ENCODE measurements at regions not wholly inside any gene's neighbourhood (a gene's known extent, or its start where the extent isn't known, plus 50 kb on each side); places are given as distances from the start of the nearest gene placed in this dataset.
"Not testable (repeated sequence)": the region's sequence is repeated elsewhere in the genome, so short reads cannot be mapped to it uniquely, and the experiment has no call there.

DNA sequence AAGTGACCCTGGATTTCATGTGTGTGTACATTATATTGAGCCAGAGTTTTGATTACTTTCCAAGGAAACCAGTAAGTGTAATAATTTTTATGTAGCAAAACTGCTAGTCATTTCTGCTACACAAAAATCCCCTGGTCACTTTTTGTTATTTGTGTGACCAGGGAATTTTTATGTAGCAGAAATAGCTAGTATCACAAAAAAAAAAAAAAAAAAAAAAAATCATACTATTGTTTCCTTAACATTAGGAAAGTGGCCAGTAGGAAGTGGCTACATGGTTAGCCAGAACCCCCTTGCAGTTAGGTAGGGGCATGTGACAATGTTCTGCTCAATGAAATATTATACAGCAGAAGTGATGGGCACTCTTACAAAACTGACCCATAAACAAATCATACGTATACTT is 434.0 kb upstream of the BTBD3 start:
- no peak for DNase-seq

GRCh38 chr20:11484479-11484878 is 433.2 kb upstream of the BTBD3 start:
- no peak for DNase-seq

DNA sequence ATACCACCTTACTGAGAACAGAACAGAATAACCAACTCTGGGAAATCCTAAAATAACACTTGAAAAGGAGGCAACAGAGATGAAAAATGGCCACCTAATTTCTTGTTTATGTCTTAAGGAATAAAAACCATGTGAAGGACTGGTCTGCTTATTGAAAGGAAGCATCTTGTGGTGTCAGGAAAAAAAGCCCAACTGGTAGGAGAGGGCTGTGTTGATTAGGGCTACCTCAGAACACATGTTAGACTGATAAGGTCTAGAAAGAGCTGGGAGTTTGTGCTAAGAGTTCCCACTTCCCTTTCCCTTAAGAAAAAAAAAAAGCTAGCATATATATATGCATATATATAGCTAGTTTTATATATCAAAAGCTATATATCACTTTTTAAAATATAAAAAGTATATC is 425.3 kb upstream of the BTBD3 start:
- no peak for DNase-seq

DNA sequence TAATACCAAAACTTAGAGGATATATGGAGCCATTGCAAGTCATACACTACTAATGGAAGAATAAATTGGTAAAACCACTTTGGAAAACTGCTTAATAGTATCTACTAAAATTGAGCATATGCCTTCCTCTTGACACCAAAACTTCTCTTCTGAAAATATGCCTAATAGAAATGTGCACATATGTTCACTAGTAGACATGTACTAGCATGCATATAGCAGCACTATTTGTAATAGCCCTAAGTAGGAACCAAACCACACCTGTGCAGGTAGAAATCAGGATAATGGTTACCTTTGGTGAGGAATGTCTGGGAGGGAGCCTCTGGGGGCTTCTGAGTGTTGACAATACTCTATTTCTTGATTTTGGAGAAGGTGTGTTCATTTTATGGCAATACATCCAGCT is 424.8 kb upstream of the BTBD3 start:
- DNase-seq: no peak

DNA sequence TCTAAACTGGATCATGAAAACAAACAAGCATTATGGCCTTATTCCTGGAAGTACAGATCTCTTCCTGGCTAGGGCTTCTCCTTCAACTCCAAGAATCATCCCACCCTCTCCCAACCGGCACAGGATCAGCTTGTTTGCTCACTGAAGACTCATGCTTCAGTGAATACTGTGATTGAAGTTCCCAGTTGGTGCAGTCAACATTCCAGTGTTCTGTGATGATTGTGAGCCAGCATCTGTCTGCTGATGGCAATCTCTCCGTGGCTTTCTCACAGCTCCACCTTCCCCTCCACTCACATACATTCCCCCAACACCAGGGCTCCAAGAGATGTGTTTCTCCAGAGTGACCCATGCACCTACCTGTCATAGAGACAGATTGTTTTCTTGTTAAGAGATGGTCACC is 421.3 kb upstream of the BTBD3 start:
- no peak for DNase-seq

DNA sequence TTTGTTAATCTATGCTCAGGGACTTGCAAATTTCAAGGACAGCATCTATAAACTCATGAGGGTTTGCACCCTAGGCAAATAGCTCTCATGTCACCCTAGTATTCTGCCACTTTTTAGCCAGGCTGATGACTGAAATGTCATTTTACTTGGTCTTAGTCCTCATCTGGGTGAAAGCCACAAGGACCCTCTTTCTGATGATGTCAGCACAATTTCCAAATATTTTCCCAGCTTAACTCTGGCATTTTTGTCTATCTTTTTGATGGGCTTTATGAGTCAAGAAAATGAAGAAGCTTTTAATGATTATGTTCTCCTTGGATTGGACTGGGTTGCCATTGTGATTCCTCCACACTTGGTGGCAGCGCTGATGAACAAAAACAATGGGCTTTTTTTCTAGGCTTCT is 420.1 kb upstream of the BTBD3 start:
- DNase-seq: no peak

GRCh38 chr20:11499101-11499634 is 418.5 kb upstream of the BTBD3 start:
- DNase-seq: no peak

- peak in 1 of 58 donors; percentile 5 for DNase-seq
These were observed 415.6 kb upstream of the BTBD3 start for GRCh38 chr20:11502061-11502460.

DNA sequence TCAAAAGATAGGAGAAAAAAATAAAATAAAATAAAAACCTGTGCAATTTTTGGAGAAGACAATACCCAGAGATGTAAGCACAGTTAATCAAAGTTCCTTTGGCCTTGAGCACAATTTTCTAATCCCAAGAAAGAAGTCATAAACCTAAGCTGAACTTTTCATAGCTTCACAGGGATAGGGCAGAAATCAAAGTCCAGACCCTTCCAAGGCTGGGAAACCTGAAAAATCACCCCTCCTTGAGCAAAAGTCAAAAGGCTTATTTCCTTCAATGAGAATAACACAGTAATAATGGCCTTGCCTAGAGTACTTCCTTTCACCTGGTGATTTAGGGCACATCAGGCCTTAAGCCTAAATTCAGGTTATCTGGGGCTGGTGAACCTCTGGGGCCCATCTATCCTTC is 415.0 kb upstream of the BTBD3 start:
- no peak for DNase-seq

DNA sequence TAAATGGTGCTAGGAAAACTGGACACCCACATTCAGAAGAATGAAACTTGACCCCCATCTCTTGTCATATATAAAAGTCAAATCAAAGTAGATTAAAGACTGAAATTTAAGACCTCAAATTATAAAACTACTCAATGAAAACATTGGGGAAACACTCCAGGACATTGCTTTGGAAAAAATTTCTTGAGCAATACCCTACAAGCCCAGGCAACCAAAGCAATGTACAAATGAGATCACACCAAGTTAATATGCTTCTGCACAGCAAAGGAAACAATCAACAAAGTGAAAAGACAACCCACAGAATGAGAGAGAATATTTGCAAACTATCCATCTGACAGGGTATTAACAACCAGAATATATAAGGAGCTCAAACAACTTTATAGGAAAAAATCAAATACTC is 407.9 kb upstream of the BTBD3 start:
- no peak for DNase-seq

GRCh38 chr20:11511821-11512220 is 405.9 kb upstream of the BTBD3 start:
- DNase-seq: no peak

- not testable (repeated sequence) for DNase-seq
These were observed 404.4 kb upstream of the BTBD3 start for GRCh38 chr20:11513241-11513745.

DNA sequence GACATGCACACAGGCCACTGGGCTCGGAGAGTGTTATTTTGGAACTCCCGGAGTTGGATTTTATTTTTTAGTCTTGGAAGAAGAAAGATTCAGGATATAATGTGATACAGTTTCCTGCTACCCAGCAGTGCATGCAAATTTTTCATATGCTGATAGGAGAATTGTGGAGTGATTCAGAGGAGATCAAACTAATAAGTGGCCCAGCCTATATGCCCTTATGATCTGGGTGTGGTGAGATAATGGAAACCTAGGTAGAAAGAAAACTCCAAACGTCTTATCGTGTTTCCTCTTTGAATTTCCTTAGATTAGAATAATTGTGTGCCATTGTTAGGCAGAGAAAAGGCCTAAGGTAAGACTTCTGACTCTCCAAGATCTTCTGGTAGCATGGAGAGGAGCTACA is 401.2 kb upstream of the BTBD3 start:
- no peak for DNase-seq

- no peak for DNase-seq
These were observed 397.1 kb upstream of the BTBD3 start for GRCh38 chr20:11520596-11520995.

DNA sequence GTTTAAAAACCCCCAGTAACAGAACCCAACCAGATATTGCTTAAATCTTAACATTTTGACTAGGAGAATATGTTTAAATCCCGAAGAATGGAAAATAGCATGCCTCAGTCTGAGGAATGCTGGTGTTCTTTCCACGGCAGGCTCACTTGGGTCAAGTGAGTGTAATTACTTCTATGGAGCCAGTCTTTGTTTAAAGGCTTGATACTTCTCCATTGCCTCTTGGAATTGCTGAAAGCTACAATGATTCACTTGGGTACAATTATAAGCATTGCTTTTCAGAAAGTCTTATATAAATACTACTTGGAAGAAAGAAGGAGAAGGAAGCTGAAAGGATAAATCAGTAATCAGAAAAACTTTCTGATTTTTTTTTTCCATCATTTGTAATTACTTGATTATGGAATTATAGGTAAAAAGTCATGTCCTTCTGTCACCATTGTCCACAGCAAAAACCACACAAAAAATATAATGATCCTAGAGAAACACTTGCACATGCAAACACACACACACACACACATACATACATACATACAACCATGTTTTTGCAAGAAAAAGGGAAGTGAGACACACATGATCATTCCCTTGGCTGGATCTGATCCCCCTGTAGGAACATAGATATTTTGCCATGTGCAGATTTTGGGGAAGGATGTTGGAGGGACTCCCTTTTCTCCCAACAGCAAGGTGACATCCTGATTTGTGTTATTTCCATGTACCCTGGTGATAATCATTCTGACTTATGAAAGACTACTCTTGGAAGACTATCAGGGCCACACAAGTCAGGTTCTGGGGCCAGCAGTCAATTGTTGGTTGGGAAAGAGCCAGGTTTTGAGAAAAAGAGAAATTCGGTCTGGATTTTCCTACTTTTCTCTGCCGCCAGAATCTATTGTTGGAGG is 396.0 kb upstream of the BTBD3 start:
- no peak for DNase-seq

- no peak for DNase-seq
These were observed 395.3 kb upstream of the BTBD3 start for GRCh38 chr20:11522366-11522741.

DNA sequence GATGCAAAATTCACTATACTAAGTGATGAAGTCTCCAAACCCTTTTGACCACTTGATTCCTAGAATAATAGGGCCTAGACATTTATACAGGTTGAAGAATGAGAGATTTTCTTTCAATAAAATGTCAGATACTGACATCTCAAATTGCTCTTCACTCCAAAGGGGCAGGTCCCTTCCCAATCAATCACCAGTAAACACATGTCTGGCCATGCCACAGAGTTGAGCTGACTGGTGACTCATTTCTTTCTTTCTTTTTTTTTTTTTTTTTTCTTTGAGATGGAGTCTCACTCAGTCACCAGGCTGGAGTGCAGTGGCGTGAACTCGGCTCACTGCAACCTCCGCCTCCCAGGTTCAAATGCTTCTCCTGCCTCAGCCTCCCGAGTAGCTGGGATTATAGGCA is 388.6 kb upstream of the BTBD3 start:
- DNase-seq: no peak

DNA sequence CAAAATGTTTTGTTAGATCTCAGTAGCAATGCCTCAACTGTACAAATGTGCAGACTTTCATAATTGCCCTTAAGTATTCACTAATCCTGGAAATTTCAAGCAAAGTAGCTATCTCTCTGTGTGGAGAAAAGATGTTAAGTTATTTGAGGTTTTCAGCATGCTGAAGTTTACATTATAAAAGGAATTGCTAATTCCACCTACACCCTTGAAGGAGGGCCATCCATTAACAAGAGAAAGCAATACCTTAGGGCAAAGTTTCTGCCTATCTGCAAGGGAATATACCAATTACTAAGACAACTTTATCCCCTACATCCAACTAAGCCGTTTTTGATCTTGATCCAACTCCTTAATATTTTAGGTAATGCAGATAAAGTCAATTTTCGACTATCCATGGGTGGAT is 380.7 kb upstream of the BTBD3 start:
- no peak for DNase-seq

GRCh38 chr20:11539450-11539849 is 378.2 kb upstream of the BTBD3 start:
- DNase-seq: no peak

GRCh38 chr20:11540558-11540957 is 377.1 kb upstream of the BTBD3 start:
- DNase-seq: no peak

GRCh38 chr20:11542645-11543044 is 375.0 kb upstream of the BTBD3 start:
- DNase-seq: no peak

DNA sequence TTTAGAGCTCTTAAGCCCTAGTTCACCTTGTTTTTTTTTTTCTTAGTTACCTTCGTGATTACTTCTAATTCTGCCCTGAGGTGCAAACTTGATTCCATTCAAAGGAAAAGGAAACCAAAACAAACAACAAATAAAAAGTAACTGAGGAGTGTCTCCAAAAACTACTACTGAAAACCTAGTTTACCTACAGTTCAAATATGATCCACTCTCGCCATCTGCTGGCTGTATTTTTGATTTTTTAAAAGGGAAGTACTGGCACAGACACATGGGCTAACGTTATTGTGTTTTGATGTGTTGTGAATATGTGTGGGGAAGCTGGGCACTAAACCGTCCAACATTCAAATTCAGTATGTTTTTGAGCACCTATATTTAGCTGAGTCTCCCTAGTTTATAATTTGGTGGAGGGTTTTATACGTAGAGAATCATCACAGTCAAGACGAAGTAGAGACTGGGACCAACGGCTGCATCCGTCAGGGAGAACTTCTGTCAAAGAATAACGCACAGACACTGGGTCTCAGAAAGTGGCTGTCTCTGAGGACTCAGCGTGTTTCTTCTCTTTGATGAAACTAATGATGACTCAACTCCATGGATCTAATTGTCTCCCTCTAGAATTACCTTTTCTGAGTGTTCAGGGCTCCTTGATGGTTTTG is 373.5 kb upstream of the BTBD3 start:
- DNase-seq: peak in 13 of 58 donors; percentile 0 to 72 (median 11)

DNA sequence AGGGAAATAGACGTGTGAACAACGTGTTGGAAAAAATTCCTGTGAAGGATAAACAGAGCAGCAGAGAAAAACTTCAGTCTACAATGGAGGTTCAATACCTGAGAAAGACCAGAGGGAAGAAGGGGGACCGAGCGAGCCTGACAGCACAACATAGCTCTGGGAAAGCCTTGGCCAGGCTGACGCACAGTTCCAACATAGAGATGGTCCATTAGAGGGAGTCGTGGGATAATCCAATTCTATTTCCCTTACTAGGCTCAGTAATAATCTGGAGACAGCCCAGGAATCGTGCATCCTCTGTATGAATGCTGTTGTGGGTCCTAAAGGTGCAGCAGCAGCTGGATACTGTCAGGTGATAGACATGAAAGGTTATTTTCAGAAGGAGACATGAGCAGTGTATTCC is 370.8 kb upstream of the BTBD3 start:
- DNase-seq: no peak
